AG04449 (cell line): ENCODE measurements at regions not wholly inside any gene's neighbourhood (a gene's known extent, or its start where the extent isn't known, plus 50 kb on each side); places are given as distances from the start of the nearest gene placed in this dataset.

ENCODE experiments used
- CTCF ChIA-PET: fragments of 350-600 bp; formaldehyde crosslinking; extraction: SDS; loops from one replicate; lab custom pipeline; 2021; ENCODE audit warnings: antibody characterized with exemption; lab: Yijun Ruan, JAX
- POLR2A ChIA-PET: fragments of 400-600, 350-600 bp; formaldehyde crosslinking; extraction: SDS; loops from one replicate; lab custom pipeline; 2020; ENCODE audit warnings: antibody characterized with exemption, inconsistent platforms; lab: Yijun Ruan, JAX
- DNase-seq: peaks from one replicate; pipeline ENCODE4 v3.0.0-alpha.2; 2010; ENCODE audit warnings: low read depth, low spot score
- H3K4me3 ChIP-seq: 2 replicates; pipeline ENCODE4 v1.5.1; 2011; ENCODE audit warnings: low read depth, mild to moderate bottlenecking, control low read depth, low read length
- CTCF ChIP-seq: IDR thresholded peaks from one replicate; pipeline ENCODE4 v1.5.1; 2011; ENCODE audit warnings: mild to moderate bottlenecking, moderate library complexity, low read length, control low read depth, inconsistent platforms; ENCODE audit not compliant: insufficient read depth; ENCODE audit errors: missing control alignments

GRCh38 chr2:234275515-234275914, 221.4 kb downstream of the ARL4C start:
- POLR2A ChIA-PET, result no interaction called here
- H3K4me3 ChIP-seq, result no peak overlapping the region
- CTCF ChIA-PET, result interaction anchor here (0.8 kb wide), 1 partner anchor 9 kb away, joined by 3 read pairs; no protein-coding TSS in a partner anchor
- no peak for TF ChIP-seq CTCF
- DNase-seq, result no peak

- no peak for DNase-seq
- TF ChIP-seq CTCF, result no peak
- POLR2A ChIA-PET, result no interaction called here
- CTCF ChIA-PET, result interaction anchor here (1.2 kb wide), 1 partner anchor 14 kb away, joined by 4 read pairs; no protein-coding TSS in a partner anchor
- H3K4me3 ChIP-seq, result no peak overlapping the region
Measured at GRCh38 chr2:234273887-234274584, 222.8 kb downstream of the ARL4C start.

GRCh38 chr2:234272069-234272850, 221.8 kb downstream of the SPP2 start:
- DNase-seq, result no peak
- no peak for TF ChIP-seq CTCF
- no peak overlapping the region for H3K4me3 ChIP-seq
- POLR2A ChIA-PET, result no interaction called here
- CTCF ChIA-PET, result interaction anchor here (0.6 to 1.7 kb wide), 6 partner anchors 11 to 273 kb away, joined by 3 to 6 read pairs (median 4); no protein-coding TSS in a partner anchor

DNA sequence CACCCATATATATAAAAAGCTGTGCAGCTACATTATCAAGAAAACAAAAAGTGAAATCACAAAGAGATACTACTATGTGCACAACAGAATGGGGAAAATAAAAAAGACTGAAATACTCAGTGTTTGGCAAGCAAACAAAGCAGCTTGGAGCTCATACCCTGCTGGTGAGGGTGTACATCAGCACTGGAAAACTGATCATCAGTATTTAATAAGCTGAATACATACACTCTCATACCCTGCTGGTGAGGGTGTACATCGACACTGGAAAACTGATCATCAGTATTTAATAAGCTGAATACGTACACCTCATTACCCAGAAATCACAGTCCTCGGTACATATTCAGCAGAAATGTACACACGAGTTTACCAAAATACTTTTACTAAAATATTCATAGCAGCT, 220.8 kb downstream of the SPP2 start:
- no peak for DNase-seq
- no peak for TF ChIP-seq CTCF
- H3K4me3 ChIP-seq, result no peak overlapping the region
- ChIA-PET POLR2A (no interaction called here), CTCF (interaction anchor here (0.9 to 1.7 kb wide), 5 partner anchors 12 to 135 kb away, joined by 3 to 6 read pairs (median 6); no protein-coding TSS in a partner anchor)

GRCh38 chr2:234269769-234270204, 219.3 kb downstream of the SPP2 start:
- POLR2A ChIA-PET, result no interaction called here
- no peak for DNase-seq
- TF ChIP-seq CTCF, result no peak
- CTCF ChIA-PET, result interaction anchor here (1.0 to 1.5 kb wide), 3 partner anchors 12 to 276 kb away, joined by 3 to 8 read pairs (median 4); no protein-coding TSS in a partner anchor
- no peak overlapping the region for H3K4me3 ChIP-seq

DNA sequence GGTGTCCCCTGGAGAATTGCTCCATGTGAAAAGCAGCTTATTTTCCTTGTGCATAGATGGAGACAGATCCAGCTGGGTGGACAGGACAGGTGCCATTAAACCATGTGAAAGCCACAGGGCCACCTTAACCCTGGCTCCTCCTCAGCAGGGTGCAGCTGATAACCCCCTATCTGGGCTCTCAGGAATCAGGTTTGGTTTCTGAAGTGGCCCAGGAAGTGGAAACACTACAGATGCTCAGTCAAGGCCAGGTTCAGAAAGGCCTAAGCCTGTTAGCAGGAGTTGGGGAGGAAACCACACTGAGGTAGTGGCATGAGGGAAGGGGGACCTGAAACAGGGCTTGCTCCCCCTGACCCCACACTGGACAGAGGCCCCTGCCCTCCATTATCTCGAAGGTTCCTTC, 217.0 kb downstream of the SPP2 start:
- ChIA-PET CTCF (interaction anchor here (1.0 to 1.8 kb wide), 2 partner anchors 130 to 277 kb away, joined by 3 to 9 read pairs; no protein-coding TSS in a partner anchor), POLR2A (no interaction called here)
- TF ChIP-seq CTCF, result no peak
- DNase-seq, result no peak
- H3K4me3 ChIP-seq, result no peak overlapping the region
